AG09309 (cell line): ENCODE measurements at regions not wholly inside any gene's neighbourhood (a gene's known extent, or its start where the extent isn't known, plus 50 kb on each side); places are given as distances from the start of the nearest gene placed in this dataset.

ENCODE experiments used
- DNase-seq: peaks from one replicate; pipeline ENCODE4 v3.0.0-alpha.2; 2010; ENCODE audit warnings: low read depth
- H3K4me3 ChIP-seq: 2 replicates; pipeline ENCODE4 v1.5.1; 2011; ENCODE audit warnings: mild to moderate bottlenecking, low read depth, low read length, moderate library complexity; ENCODE audit not compliant: control insufficient read depth
- TF ChIP-seq, protein P1 (sequence below): IDR thresholded peaks from 2 replicates; pipeline ENCODE4 v1.5.1; 2011; ENCODE audit warnings: mild to moderate bottlenecking, low read depth, low read length, inconsistent platforms; ENCODE audit not compliant: insufficient read depth, control insufficient read depth; ENCODE audit errors: missing control alignments

- no peak for DNase-seq
- TF ChIP-seq, protein P1, sequence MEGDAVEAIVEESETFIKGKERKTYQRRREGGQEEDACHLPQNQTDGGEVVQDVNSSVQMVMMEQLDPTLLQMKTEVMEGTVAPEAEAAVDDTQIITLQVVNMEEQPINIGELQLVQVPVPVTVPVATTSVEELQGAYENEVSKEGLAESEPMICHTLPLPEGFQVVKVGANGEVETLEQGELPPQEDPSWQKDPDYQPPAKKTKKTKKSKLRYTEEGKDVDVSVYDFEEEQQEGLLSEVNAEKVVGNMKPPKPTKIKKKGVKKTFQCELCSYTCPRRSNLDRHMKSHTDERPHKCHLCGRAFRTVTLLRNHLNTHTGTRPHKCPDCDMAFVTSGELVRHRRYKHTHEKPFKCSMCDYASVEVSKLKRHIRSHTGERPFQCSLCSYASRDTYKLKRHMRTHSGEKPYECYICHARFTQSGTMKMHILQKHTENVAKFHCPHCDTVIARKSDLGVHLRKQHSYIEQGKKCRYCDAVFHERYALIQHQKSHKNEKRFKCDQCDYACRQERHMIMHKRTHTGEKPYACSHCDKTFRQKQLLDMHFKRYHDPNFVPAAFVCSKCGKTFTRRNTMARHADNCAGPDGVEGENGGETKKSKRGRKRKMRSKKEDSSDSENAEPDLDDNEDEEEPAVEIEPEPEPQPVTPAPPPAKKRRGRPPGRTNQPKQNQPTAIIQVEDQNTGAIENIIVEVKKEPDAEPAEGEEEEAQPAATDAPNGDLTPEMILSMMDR, result no peak
- H3K4me3 ChIP-seq, result no peak overlapping the region
Observed at GRCh38 chr2:103963146-103963725, 890.7 kb upstream of the POU3F3 start.

DNA sequence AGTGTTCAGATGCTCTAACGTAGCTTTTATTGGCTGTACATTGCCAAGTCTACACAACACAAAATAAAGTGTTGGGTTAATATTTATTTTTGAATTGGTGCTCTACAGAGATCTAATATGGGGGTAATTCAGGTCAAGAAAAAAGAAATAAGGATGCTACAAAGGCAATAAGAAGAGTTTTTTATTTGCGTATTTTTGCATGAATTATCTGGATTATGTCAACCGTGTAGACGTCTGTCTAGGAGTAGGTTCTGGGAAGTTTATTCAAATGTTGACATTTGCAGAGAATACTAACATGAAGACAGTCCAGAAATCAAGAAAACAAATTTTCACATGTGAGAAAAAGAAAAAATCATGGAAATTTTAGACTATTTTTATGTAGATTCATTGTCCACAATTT is 876.7 kb upstream of the POU3F3 start:
- H3K4me3 ChIP-seq, result no peak overlapping the region
- DNase-seq, result no peak
- TF ChIP-seq, protein P1, result no peak

- H3K4me3 ChIP-seq, result no peak overlapping the region
- no peak for DNase-seq
- TF ChIP-seq, protein P1, result no peak
Observed at GRCh38 chr2:103977668-103978067, 876.2 kb upstream of the POU3F3 start.

DNA sequence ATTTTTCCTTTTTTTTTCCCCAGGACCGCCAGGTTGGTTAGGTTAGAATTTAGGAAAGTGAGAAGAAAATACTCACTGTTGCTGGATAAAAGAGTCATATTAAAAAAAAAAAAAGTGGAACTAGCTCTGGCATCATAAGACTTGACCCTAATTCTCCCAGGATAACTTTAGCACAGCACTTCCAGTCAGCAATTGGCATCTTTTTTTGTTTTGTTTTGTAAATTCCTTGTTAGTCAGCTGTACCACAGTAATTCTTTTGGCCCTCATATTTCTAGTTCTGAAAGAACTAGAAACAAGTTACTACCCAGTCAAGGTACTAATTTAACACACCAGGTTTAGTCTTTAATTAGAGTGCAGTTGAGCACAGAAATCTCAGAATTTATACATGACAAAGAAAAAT is 873.5 kb upstream of the POU3F3 start:
- H3K4me3 ChIP-seq, result no peak overlapping the region
- TF ChIP-seq, protein P1, result no peak
- DNase-seq, result no peak

DNA sequence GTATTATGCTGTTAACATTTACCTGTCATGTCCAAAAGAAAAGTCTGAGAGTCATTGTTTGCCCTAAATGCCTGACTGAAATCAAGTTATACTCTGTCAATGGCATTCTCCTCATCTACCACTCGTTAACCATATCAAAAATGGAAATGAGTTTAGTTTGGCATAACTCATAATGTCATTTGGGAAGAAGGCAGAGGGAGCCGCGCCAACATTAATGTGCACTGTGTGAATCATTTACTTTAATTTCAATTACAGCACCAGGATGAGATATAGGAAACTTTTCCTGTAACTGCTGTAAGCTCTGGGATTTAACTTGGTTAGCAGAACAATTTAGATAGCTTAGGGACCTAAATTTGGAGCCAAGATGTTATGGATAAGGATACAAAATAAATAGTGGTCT is 871.2 kb upstream of the POU3F3 start:
- H3K4me3 ChIP-seq, result no peak overlapping the region
- DNase-seq, result no peak
- TF ChIP-seq, protein P1, result no peak

- TF ChIP-seq, protein P1, result no peak
- no peak overlapping the region for H3K4me3 ChIP-seq
- DNase-seq, result no peak
Observed at GRCh38 chr2:103986001-103986400, 867.9 kb upstream of the POU3F3 start.

DNA sequence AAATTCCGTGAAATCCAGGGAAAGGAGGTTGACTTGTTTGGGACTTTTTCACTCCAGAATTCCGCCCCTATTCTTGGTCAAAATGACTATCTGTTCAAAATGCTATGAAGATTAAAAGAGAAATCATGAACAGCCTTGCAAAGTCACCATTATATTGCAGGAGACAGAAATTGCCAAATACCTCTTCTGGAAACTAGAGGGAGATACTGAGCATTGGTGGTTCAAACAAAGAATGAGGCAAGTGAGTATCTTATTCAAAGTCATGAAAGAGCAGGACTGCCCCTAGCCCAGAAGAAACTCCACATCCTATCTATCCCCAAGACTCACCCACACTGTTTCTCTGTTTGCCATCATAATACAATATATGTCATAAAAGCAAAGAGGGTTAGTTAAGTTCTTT is 862.3 kb upstream of the POU3F3 start:
- TF ChIP-seq, protein P1, result no peak
- H3K4me3 ChIP-seq, result no peak overlapping the region
- DNase-seq, result no peak
